GM12873 (cell line): ENCODE measurements at regions not wholly inside any gene's neighbourhood (a gene's known extent, or its start where the extent isn't known, plus 50 kb on each side); places are given as distances from the start of the nearest gene placed in this dataset.

Experiments used
- CTCF ChIP-seq: IDR thresholded peaks from 2 replicates; pipeline ENCODE4 v1.5.1; 2012; ENCODE audit warnings: low read depth, mild to moderate bottlenecking, moderate library complexity, low read length, control low read depth; ENCODE audit not compliant: insufficient read depth; ENCODE audit errors: missing control alignments

DNA sequence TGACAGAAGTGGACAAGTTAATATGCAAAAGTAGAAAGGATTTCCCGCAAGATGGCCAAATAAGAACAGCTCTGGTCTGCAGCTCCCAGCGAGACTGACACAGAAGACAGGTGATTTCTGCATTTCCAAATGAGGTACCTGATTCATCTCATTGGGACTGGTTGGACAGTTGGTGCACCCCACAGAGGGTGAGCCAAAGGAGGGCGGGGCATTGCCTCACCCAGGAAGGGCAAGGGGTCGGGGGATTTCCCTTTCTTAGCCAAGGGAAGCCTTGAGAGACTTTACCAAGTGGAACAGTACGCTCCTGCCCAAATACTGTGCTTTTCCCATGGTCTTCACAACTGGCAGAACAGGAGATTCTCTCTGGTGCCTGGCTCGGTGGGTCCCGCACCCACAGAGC, 191.3 kb downstream of the ALG10B start:
- no peak for TF ChIP-seq CTCF

DNA sequence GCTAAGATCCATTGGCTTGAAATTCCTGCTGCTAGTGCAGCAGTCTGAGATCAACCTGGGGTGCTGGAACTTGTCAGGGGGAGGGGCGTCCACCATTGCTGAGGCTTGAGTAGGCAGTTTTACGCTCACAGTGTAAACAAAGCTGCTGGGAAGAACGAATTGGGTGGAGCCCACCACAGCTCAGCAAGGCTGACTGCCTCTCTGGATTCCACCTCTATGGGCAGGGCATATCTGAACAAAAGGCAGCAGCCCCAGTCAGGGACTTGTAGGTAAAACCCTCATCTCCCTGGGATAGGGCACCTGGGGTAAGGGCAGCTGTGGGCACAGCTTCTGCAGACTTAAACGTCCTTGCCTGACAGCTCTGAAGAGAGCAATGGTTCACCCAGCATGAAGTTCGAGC, 191.7 kb downstream of the ALG10B start:
- TF ChIP-seq CTCF = no peak

GRCh38 chr12:38515912-38516311, 199.3 kb downstream of the ALG10B start:
- TF ChIP-seq CTCF = no peak

- no peak for TF ChIP-seq CTCF
Observed at GRCh38 chr12:38516418-38516817, 199.8 kb downstream of the ALG10B start.

DNA sequence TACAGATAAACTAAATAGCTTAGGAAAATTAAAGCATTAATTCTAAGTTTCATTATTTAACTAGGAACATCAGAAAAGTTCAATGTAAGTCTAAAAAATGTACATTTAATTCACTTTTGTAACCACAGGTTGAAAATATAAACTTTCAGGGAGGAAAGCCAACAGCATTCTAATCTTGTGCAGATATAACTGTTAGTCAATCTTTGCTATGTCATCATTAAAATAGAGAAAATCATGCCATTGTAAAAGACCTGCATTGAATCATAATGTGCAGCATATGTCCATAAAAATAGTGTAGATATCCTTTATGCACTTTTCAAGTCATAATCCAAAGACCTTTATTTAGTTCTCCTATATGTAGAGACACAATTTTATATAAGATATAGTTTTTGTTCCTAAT, 207.3 kb downstream of the ALG10B start:
- no peak for TF ChIP-seq CTCF

DNA sequence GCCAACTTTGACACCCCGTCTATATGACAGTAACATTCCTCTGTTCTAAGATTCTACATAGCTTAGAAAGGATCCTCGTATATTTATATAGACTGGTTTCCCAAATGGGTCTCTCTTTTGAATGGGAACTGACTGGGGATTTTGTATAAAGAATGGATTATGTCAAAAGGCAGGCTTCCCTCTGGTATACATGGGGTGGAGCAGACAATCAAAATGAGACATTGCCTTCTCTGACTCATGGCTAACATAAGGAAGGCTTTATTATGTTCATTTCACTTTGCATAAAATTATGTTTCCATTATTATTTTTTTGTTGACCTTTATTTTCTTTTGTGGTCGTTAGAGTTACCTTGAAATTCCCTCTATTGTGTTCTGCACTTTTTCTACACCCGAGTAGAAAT, 211.1 kb downstream of the ALG10B start:
- TF ChIP-seq CTCF = no peak

DNA sequence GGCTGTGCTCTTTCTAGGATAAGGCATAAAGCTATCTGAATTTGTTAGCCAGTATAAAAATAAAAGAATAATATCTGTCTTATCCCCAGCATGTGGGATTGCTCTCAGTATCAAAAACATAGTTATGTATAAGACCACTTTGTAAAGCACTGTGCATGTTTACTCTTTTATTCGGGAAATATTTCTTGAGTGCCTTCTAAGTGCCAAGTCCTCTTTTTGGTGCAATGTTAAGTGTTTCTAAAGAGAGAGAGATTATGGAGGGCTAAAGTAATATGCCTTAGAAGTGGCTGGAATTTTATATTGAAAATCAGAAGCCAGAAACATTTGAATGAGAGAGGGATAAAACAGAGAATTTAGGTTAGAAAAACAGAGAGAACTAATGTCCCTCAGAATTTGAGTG, 212.0 kb downstream of the ALG10B start:
- no peak for TF ChIP-seq CTCF

DNA sequence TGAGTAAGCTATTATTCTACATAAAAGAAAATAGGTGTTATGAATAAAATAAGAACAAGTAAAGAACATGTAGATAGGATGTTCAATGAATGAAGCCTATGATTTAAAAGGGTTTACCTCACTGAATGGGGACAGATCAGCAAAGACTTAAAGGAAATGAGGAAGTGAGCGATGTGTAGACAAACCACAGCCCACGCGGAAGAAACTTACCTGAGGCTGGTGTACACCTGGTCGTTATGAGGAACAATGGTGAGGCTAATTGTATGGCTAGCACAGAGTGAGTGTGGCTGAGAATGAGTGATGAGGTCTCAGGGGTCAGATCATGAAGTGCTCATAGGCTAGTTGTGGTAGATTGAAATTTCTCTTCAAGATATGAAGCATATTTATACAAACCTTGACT, 221.7 kb downstream of the ALG10B start:
- TF ChIP-seq CTCF = no peak
